Fibroblast of lung (primary cell): ENCODE measurements at regions not wholly inside any gene's neighbourhood (a gene's known extent, or its start where the extent isn't known, plus 50 kb on each side); places are given as distances from the start of the nearest gene placed in this dataset.

Experiments used
- DNase-seq, 2 donors: peaks; one replicate each; pipeline versions ENCODE4 v3.0.0 to v3.0.0-alpha.2; 2010; ENCODE audit warnings: low read depth in 2 of 2
- H2AFZ ChIP-seq: 2 replicates; pipeline ENCODE4 v1.5.1; 2012; ENCODE audit warnings: low read length, control low read depth, inconsistent platforms
- H3K27ac ChIP-seq: 2 replicates; pipeline ENCODE4 v1.5.1; 2011; ENCODE audit warnings: low read length, control low read depth; ENCODE audit not compliant: insufficient read depth
- H3K27me3 ChIP-seq: 2 replicates; pipeline ENCODE4 v1.5.1; 2011; ENCODE audit warnings: mild to moderate bottlenecking, low read length; ENCODE audit not compliant: control insufficient read depth, insufficient read depth
- H3K36me3 ChIP-seq: 2 replicates; pipeline ENCODE4 v1.5.1; 2011; ENCODE audit warnings: low read length; ENCODE audit not compliant: control insufficient read depth, insufficient read depth
- H3K4me1 ChIP-seq: 2 replicates; pipeline ENCODE4 v1.5.1; 2011; ENCODE audit warnings: low read length; ENCODE audit not compliant: control insufficient read depth, insufficient read depth; ENCODE audit errors: extremely low read depth
- H3K4me2 ChIP-seq: 2 replicates; pipeline ENCODE4 v1.5.1; 2011; ENCODE audit warnings: low read length, control low read depth; ENCODE audit not compliant: insufficient read depth; ENCODE audit errors: extremely low read depth
- H3K4me3 ChIP-seq, 4 experiments: fragments of 200-600 bp in 1 of 4; sonication (generic) in 1 of 4; replicated peaks in 1 of 4; 2 replicates each; pipeline ENCODE4 v1.5.1; 2011 to 2016; ENCODE audit warnings: low read length in 4 of 4, low read depth in 3 of 4, mild to moderate bottlenecking in 3 of 4, control low read depth in 2 of 4, inconsistent platforms in 1 of 4, mixed read lengths in 1 of 4; ENCODE audit not compliant: insufficient read depth in 1 of 4; ENCODE audit errors: control extremely low read depth in 1 of 4
- H3K79me2 ChIP-seq: 2 replicates; pipeline ENCODE4 v1.5.1; 2012; ENCODE audit warnings: mild to moderate bottlenecking, low read length, inconsistent platforms; ENCODE audit not compliant: control insufficient read depth, insufficient read depth
- H3K9ac ChIP-seq: 2 replicates; pipeline ENCODE4 v1.5.1; 2011; ENCODE audit warnings: mild to moderate bottlenecking, low read length, control low read depth; ENCODE audit not compliant: insufficient read depth
- H3K9me3 ChIP-seq: 2 replicates; pipeline ENCODE4 v1.5.1; 2012; ENCODE audit warnings: low read depth, low read length; ENCODE audit not compliant: control insufficient read depth, insufficient read depth
- H4K20me1 ChIP-seq: 2 replicates; pipeline ENCODE4 v1.5.1; 2011; ENCODE audit warnings: low read length; ENCODE audit not compliant: control insufficient read depth, insufficient read depth; ENCODE audit errors: extremely low read depth
- EZH2 ChIP-seq: IDR thresholded peaks from 2 replicates; pipeline ENCODE4 v1.5.1; 2012; ENCODE audit warnings: low read length, control low read depth, mild to moderate bottlenecking; ENCODE audit errors: missing control alignments
- TF ChIP-seq, protein P1 (sequence below), 2 donors: IDR thresholded peaks in 1 of 2; conservative IDR thresholded peaks in 1 of 2; 1 replicate in 1 of 2; 2 replicates in 1 of 2; pipeline ENCODE4 v1.5.1; 2011 to 2012; ENCODE audit warnings: low read length in 2 of 2, control low read depth in 1 of 2, inconsistent platforms in 1 of 2, low read depth in 1 of 2, mild to moderate bottlenecking in 1 of 2

DNA sequence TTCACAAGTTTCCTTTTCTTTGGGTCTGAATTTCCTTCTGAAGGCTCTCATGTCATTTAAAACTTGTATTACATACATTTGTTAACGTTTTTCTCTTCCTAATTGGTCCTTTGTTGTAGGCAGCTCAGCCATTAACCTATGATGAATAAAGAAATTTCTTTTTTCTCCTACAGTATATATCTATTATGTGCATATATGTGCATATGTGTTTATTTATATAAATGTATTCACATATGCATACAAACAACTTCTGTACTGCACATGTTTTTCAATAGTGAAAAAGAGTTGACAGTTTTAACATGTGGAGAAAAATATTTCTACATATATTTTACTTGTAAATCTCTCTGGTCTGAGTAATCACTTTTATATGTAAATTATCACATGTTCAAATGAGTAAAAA is 1674.9 kb upstream of the PCDH20 start:
- H3K4me2 ChIP-seq, result no peak overlapping the region
- H3K4me1 ChIP-seq, result no peaks in the 10 kb centered on the region
- no peak overlapping the region for H2AFZ ChIP-seq
- no peaks in the 10 kb centered on the region for H3K36me3 ChIP-seq
- no peaks in the 10 kb centered on the region for H3K79me2 ChIP-seq
- no peak overlapping the region for H3K4me3 ChIP-seq
- no peak overlapping the region for H3K27ac ChIP-seq
- DNase-seq, result no peak
- H3K27me3 ChIP-seq, result no peaks in the 10 kb centered on the region
- H3K9me3 ChIP-seq, result no peaks in the 10 kb centered on the region
- no peaks in the 10 kb centered on the region for H4K20me1 ChIP-seq
- no peak overlapping the region for H3K9ac ChIP-seq
- TF ChIP-seq EZH2, result no peak
- TF ChIP-seq, protein P1, sequence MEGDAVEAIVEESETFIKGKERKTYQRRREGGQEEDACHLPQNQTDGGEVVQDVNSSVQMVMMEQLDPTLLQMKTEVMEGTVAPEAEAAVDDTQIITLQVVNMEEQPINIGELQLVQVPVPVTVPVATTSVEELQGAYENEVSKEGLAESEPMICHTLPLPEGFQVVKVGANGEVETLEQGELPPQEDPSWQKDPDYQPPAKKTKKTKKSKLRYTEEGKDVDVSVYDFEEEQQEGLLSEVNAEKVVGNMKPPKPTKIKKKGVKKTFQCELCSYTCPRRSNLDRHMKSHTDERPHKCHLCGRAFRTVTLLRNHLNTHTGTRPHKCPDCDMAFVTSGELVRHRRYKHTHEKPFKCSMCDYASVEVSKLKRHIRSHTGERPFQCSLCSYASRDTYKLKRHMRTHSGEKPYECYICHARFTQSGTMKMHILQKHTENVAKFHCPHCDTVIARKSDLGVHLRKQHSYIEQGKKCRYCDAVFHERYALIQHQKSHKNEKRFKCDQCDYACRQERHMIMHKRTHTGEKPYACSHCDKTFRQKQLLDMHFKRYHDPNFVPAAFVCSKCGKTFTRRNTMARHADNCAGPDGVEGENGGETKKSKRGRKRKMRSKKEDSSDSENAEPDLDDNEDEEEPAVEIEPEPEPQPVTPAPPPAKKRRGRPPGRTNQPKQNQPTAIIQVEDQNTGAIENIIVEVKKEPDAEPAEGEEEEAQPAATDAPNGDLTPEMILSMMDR (conservative IDR thresholded peaks at IDR 0.05 in 1 of 2, IDR thresholded peaks at IDR 0.05 in 1 of 2; ENCODE audit: low read depth in 1 of 2, low read length in 2 of 2), result no peak

DNA sequence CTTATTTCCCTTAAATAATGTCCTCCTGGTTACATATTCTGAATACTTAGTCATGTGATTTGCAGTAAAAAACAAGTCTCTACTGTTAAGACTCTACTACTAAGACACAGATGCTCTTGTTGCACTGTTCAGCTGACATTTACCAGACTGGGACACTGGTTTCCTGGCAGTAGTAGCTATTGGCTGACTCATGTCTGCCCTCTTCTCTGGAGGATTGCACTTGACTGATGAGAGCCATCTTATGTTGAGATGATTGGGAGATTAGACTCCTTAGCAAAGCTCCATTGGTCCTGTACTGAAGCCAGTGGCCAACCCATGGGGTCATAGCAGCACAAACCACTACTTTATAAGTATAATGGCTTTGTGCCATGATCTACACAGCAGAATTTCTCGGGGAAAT is 1672.6 kb upstream of the PCDH20 start:
- Histone ChIP-seq H3K9me3 (no peaks in the 10 kb centered on the region), H3K4me3 (no peak overlapping the region), H3K27me3 (no peaks in the 10 kb centered on the region), H3K4me2 (no peak overlapping the region), H3K36me3 (no peaks in the 10 kb centered on the region), H3K27ac (no peak overlapping the region), H3K9ac (no peak overlapping the region), H3K79me2 (no peaks in the 10 kb centered on the region), H2AFZ (no peak overlapping the region), H4K20me1 (no peaks in the 10 kb centered on the region), H3K4me1 (no peaks in the 10 kb centered on the region)
- TF ChIP-seq EZH2, result no peak
- TF ChIP-seq, protein P1 (conservative IDR thresholded peaks at IDR 0.05 in 1 of 2, IDR thresholded peaks at IDR 0.05 in 1 of 2; ENCODE audit: low read depth in 1 of 2, low read length in 2 of 2), result no peak
- peak; percentile 33 to 68 for DNase-seq

DNA sequence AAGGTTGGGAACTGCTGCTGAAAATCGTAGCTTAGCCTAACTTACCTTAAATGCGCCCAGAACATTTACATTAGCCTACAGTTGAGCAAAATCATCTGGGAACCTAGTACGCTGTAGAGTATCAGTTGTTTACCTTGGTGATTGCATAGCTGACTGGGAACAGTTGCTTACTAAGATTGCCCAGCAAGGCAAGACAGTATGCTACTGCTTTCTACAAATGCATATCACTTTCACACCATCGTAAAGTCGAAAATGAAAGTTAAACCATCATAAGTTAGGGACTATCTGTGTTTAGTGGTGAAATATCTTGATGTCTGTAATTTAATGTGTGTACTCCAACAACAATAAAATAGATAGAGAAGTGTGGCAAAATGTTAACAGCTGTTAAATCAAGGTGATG is 1670.6 kb upstream of the PCDH20 start:
- peak in 1 of 2 donors; percentile 19 for DNase-seq
- no peaks in the 10 kb centered on the region for H4K20me1 ChIP-seq
- no peak overlapping the region for H2AFZ ChIP-seq
- peak overlapping the region in 1 of 4 experiments; percentile 15 for H3K4me3 ChIP-seq
- no peaks in the 10 kb centered on the region for H3K9me3 ChIP-seq
- H3K27me3 ChIP-seq, result no peaks in the 10 kb centered on the region
- no peaks in the 10 kb centered on the region for H3K79me2 ChIP-seq
- no peak overlapping the region for H3K27ac ChIP-seq
- H3K4me2 ChIP-seq, result no peak overlapping the region
- TF ChIP-seq, protein P1 (conservative IDR thresholded peaks at IDR 0.05 in 1 of 2, IDR thresholded peaks at IDR 0.05 in 1 of 2; ENCODE audit: low read depth in 1 of 2, low read length in 2 of 2), result no peak
- no peak for TF ChIP-seq EZH2
- no peaks in the 10 kb centered on the region for H3K4me1 ChIP-seq
- H3K9ac ChIP-seq, result no peak overlapping the region
- H3K36me3 ChIP-seq, result no peaks in the 10 kb centered on the region
